HL-60 (cell line): ENCODE measurements at regions not wholly inside any gene's neighbourhood (a gene's known extent, or its start where the extent isn't known, plus 50 kb on each side); places are given as distances from the start of the nearest gene placed in this dataset.

Experiments
- DNase-seq, 2 experiments: peaks; one replicate each; pipeline ENCODE4 v3.0.0-alpha.2; 2010 to 2020; ENCODE audit warnings: low read depth in 1 of 2, low spot score in 1 of 2
- H3K27ac ChIP-seq: fragments of 250-450 bp; sonication (Bioruptor Pico); replicated peaks from 2 replicates; pipeline ENCODE4 v1.5.1; 2020; ENCODE audit warnings: mild to moderate bottlenecking, moderate library complexity
- H3K27me3 ChIP-seq: fragments of 250-450 bp; sonication (Bioruptor Pico); 2 replicates; pipeline ENCODE4 v1.5.1; 2021; ENCODE audit warnings: mild to moderate bottlenecking, moderate library complexity; ENCODE audit not compliant: insufficient read depth, poor library complexity, severe bottlenecking
- H3K4me3 ChIP-seq: replicated peaks from 2 replicates; pipeline ENCODE4 v1.5.1; 2011; ENCODE audit warnings: mild to moderate bottlenecking, control low read depth, low read length; ENCODE audit not compliant: insufficient read depth
- CTCF ChIP-seq: IDR thresholded peaks from one replicate; pipeline ENCODE4 v1.5.1; 2011; ENCODE audit warnings: low read length, control low read depth, inconsistent platforms; ENCODE audit not compliant: insufficient read depth
- GABPA ChIP-seq: IDR thresholded peaks from 2 replicates; pipeline ENCODE4 v1.6.1; 2012; ENCODE audit warnings: low read depth
- POLR2AphosphoS5 ChIP-seq: IDR thresholded peaks from 2 replicates; pipeline ENCODE4 v1.6.1; 2012; ENCODE audit warnings: low read depth
- REST ChIP-seq: IDR thresholded peaks from 2 replicates; pipeline ENCODE4 v1.6.1; 2012; ENCODE audit warnings: low read depth; ENCODE audit not compliant: insufficient replicate concordance
- SPI1 ChIP-seq: IDR thresholded peaks from 2 replicates; pipeline ENCODE4 v1.6.1; 2012; ENCODE audit warnings: low read depth, mild to moderate bottlenecking, borderline replicate concordance

GRCh38 chr1:30437059-30437576 is 286.3 kb downstream of the MATN1 start:
- Histone ChIP-seq H3K27ac (no peak overlapping the region), H3K4me3 (no peak overlapping the region), H3K27me3 (peaks cover 7% of the 10 kb centered on the region)
- TF ChIP-seq GABPA (no peak), CTCF (no peak), POLR2AphosphoS5 (no peak), SPI1 (no peak), REST (no peak)
- no peak for DNase-seq

GRCh38 chr1:30427545-30427944 is 295.8 kb downstream of the MATN1 start:
- no peak overlapping the region for H3K27ac ChIP-seq
- no peak overlapping the region for H3K4me3 ChIP-seq
- TF ChIP-seq CTCF, result no peak
- no peak for TF ChIP-seq GABPA
- no peak for TF ChIP-seq POLR2AphosphoS5
- TF ChIP-seq SPI1, result no peak
- TF ChIP-seq REST, result no peak
- H3K27me3 ChIP-seq, result no peaks in the 10 kb centered on the region
- no peak for DNase-seq

- Histone ChIP-seq H3K27me3 (no peaks in the 10 kb centered on the region), H3K27ac (no peak overlapping the region), H3K4me3 (no peak overlapping the region)
- TF ChIP-seq POLR2AphosphoS5 (no peak), GABPA (no peak), SPI1 (no peak), CTCF (no peak), REST (no peak)
- no peak for DNase-seq
Observed at GRCh38 chr1:30425046-30425445, 298.3 kb downstream of the MATN1 start.
